ENCODE measurements at regions not wholly inside any gene's neighbourhood (a gene's known extent, or its start where the extent isn't known, plus 50 kb on each side); places are given as distances from the start of the nearest gene placed in this dataset.

DNA sequence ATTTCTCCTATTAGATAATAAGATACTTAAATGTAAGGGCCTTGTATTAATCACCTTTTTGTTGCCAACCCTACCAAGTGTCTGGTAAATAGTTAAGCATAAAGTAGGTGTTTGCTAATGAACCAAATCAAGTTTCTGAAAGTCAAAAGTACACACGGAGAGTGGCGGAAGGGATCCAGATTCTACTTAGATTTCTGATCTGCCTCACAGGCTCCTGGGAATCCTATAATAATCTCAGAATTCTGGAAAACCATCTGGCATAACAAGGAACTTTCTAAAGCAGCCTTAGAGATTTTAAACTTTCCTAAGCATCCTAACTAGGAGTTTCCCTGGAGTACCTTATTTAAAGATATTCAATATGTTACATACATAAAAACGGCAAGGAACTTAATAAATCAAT lies 363.2 kb upstream of the SMC2 start:
- TF ChIP-seq POLR2A (IDR thresholded peaks at IDR 0.05; ENCODE audit: low read depth, low read length) = no peak
- FAIRE-seq (no peak), DNase-seq (ENCODE audit: insufficient read length) (no peak)

DNA sequence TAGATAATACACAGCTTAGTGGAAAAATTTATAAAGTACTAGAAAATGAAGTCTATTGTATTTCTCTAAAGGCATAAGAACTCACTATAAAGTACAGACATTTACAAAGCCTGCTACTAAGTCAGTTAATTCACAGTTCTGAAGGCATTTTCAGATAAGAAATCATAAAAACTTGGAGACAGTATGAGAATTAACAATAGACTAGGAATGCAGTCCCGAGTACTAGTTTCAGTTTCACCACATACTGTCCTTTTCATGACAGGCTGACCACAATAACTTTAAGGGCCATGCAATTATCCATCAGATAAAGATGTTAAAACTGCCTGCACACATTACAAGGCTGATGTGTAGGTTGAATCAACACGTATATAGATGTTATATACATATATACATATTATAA lies 362.6 kb upstream of the SMC2 start:
- DNase-seq (ENCODE audit: insufficient read length) = no peak
- no peak for FAIRE-seq

GRCh38 chr9:103734471-103734870 lies 359.6 kb upstream of the SMC2 start:
- TF ChIP-seq POLR2AphosphoS5 (IDR thresholded peaks at IDR 0.05; ENCODE audit: low read depth, low read length) (no peak), TAF1 (IDR thresholded peaks at IDR 0.05; ENCODE audit: borderline replicate concordance, low read depth, low read length) (no peak), POLR2A (IDR thresholded peaks at IDR 0.05; ENCODE audit: low read depth, low read length) (no peak)
- no peak for FAIRE-seq
- DNase-seq (ENCODE audit: insufficient read length) = no peak

More for the DNA sequence above, 362.6 kb upstream of the SMC2 start:
- no peak for TF ChIP-seq POLR2AphosphoS5 (IDR thresholded peaks at IDR 0.05; ENCODE audit: low read depth, low read length)
- no peak for TF ChIP-seq POLR2A (IDR thresholded peaks at IDR 0.05; ENCODE audit: low read depth, low read length)
- TF ChIP-seq TAF1 (IDR thresholded peaks at IDR 0.05; ENCODE audit: borderline replicate concordance, low read depth, low read length) = no peak

GRCh38 chr9:103755441-103755840 lies 338.7 kb upstream of the SMC2 start:
- FAIRE-seq (no peak), DNase-seq (ENCODE audit: insufficient read length) (no peak)
- TF ChIP-seq TAF1 (IDR thresholded peaks at IDR 0.05; ENCODE audit: borderline replicate concordance, low read depth, low read length) = no peak
- TF ChIP-seq POLR2AphosphoS5 (IDR thresholded peaks at IDR 0.05; ENCODE audit: low read depth, low read length) = no peak
- TF ChIP-seq POLR2A (IDR thresholded peaks at IDR 0.05; ENCODE audit: low read depth, low read length) = no peak

GRCh38 chr9:103755986-103756385 lies 338.1 kb upstream of the SMC2 start:
- TF ChIP-seq POLR2AphosphoS5 (IDR thresholded peaks at IDR 0.05; ENCODE audit: low read depth, low read length) = no peak
- FAIRE-seq (no peak), DNase-seq (ENCODE audit: insufficient read length) (no peak)

DNA sequence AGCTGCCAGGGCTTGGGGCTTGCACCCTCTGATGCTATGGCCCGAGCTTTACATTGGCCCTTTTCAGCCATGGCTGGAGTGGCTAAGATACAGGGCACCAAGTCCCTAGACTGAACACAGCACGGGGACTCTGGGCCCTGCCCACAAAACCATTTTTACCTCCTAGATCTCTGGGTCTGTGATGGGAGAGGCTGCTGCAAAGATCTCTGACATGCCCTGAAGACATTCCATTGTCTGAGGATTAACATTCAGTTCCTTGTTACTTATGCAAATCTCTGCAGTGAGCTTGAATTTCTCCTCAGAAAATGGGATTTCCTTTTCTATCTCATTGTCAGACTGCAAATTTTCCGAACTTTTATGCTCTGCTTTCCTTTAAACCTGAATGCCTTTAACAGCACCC lies 337.0 kb upstream of the SMC2 start:
- no peak for DNase-seq (ENCODE audit: insufficient read length)
- TF ChIP-seq POLR2A (IDR thresholded peaks at IDR 0.05; ENCODE audit: low read depth, low read length) = no peak
- TF ChIP-seq POLR2AphosphoS5 (IDR thresholded peaks at IDR 0.05; ENCODE audit: low read depth, low read length) = no peak
- TF ChIP-seq TAF1 (IDR thresholded peaks at IDR 0.05; ENCODE audit: borderline replicate concordance, low read depth, low read length) = no peak
- FAIRE-seq = no peak

DNA sequence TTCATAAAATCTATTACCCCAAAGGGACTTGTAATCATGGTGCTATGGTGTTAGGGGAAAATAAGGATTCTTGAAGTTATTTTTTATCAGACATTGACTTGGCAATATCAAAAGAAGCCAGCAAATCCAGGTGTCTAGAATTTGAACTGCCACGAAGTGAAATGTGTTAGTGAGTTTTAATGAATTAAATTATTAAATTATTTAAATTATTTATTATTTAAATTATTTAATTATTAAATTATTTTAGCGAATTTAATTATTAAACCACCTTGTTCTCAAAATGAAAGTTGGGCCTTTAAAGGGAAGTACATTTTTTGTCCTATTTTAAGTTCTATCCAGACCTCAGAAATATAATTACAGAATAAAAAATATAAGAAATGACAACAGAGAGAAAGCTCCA lies 332.6 kb upstream of the SMC2 start:
- no peak for FAIRE-seq

DNA sequence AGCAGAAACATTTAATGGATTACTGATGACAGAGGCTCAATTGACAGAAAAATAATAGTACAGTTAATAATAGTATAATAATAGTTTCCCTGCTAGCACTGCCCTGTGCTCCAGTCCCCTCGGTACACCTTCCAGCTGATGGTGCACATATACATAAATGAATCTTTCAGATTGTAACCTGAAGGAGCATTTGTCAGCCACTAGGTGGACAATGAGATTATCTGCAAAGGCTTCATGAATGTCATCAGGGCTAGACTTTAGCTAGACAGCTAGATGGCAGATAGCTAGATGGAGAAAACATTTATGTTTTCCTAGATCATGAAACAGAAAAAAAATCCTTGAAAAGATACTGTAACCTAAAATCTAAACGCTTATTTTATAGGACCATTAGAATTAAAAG lies 304.4 kb upstream of the SMC2 start:
- FAIRE-seq = peak; percentile 27
- TF ChIP-seq TAF1 (IDR thresholded peaks at IDR 0.05; ENCODE audit: borderline replicate concordance, low read depth, low read length) (no peak), POLR2AphosphoS5 (IDR thresholded peaks at IDR 0.05; ENCODE audit: low read depth, low read length) (no peak), POLR2A (IDR thresholded peaks at IDR 0.05; ENCODE audit: low read depth, low read length) (no peak)
- DNase-seq (ENCODE audit: insufficient read length) = no peak

More for the DNA sequence above, 332.6 kb upstream of the SMC2 start:
- no peak for TF ChIP-seq TAF1 (IDR thresholded peaks at IDR 0.05; ENCODE audit: borderline replicate concordance, low read depth, low read length)
- DNase-seq (ENCODE audit: insufficient read length) = no peak

- DNase-seq (ENCODE audit: insufficient read length) (no peak), FAIRE-seq (peak; percentile 85)
- no peak for TF ChIP-seq TAF1 (IDR thresholded peaks at IDR 0.05; ENCODE audit: borderline replicate concordance, low read depth, low read length)
- TF ChIP-seq POLR2A (IDR thresholded peaks at IDR 0.05; ENCODE audit: low read depth, low read length) = no peak
- TF ChIP-seq POLR2AphosphoS5 (IDR thresholded peaks at IDR 0.05; ENCODE audit: low read depth, low read length) = no peak
These were observed 295.5 kb upstream of the SMC2 start for GRCh38 chr9:103798620-103799019.

- TF ChIP-seq TAF1 (IDR thresholded peaks at IDR 0.05; ENCODE audit: borderline replicate concordance, low read depth, low read length) = no peak
- no peak for TF ChIP-seq POLR2AphosphoS5 (IDR thresholded peaks at IDR 0.05; ENCODE audit: low read depth, low read length)
- no peak for TF ChIP-seq POLR2A (IDR thresholded peaks at IDR 0.05; ENCODE audit: low read depth, low read length)
- FAIRE-seq (no peak), DNase-seq (ENCODE audit: insufficient read length) (no peak)
These were observed 294.1 kb upstream of the SMC2 start for GRCh38 chr9:103799959-103800358.

DNA sequence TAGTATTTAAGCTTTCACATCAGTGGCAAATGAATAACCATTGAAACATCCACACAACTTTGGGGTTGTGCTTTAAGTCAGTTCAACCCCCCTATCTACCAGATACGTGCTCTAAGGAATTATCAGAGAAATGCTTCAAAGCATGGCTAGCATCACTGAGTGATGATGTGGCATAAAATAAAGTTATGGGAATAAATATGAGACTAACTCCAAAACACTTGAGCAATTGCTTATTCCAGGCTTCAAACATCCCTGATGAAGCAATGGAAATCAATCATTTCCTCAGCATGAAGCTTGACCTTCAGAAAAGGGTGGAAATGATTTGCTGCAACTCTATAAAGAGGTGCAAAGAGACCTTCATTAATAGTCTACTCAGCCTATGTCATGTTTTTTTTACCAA lies 292.0 kb upstream of the SMC2 start:
- FAIRE-seq = no peak
- no peak for DNase-seq (ENCODE audit: insufficient read length)

DNA sequence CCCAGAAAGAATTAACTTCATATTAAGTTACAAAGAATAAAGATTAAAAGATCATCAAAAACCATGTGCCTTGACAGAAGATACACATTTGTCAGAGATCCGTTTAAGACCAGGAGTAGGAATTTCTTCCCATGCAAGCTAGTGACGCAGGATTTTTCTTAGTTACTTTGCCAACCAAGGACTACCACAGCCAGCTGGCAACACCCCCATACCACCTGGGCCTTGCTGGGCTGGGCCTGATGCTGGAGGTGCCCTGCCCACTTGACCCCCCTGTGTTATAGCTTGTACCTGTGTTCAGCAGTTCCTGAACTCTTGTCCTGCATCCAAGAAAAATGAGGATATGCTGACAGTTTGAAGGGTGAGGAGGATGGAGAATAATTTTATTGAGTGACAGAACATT lies 290.9 kb upstream of the SMC2 start:
- DNase-seq (ENCODE audit: insufficient read length) (no peak), FAIRE-seq (no peak)

More for the DNA sequence above, 292.0 kb upstream of the SMC2 start:
- TF ChIP-seq TAF1 (IDR thresholded peaks at IDR 0.05; ENCODE audit: borderline replicate concordance, low read depth, low read length) (no peak), POLR2A (IDR thresholded peaks at IDR 0.05; ENCODE audit: low read depth, low read length) (no peak), POLR2AphosphoS5 (IDR thresholded peaks at IDR 0.05; ENCODE audit: low read depth, low read length) (no peak)

GRCh38 chr9:103804077-103804735 lies 289.9 kb upstream of the SMC2 start:
- FAIRE-seq (no peak), DNase-seq (ENCODE audit: insufficient read length) (no peak)
- no peak for TF ChIP-seq POLR2A (IDR thresholded peaks at IDR 0.05; ENCODE audit: low read depth, low read length)
- no peak for TF ChIP-seq TAF1 (IDR thresholded peaks at IDR 0.05; ENCODE audit: borderline replicate concordance, low read depth, low read length)
- no peak for TF ChIP-seq POLR2AphosphoS5 (IDR thresholded peaks at IDR 0.05; ENCODE audit: low read depth, low read length)

More for the DNA sequence above, 290.9 kb upstream of the SMC2 start:
- TF ChIP-seq POLR2AphosphoS5 (IDR thresholded peaks at IDR 0.05; ENCODE audit: low read depth, low read length) = no peak
- no peak for TF ChIP-seq TAF1 (IDR thresholded peaks at IDR 0.05; ENCODE audit: borderline replicate concordance, low read depth, low read length)
- no peak for TF ChIP-seq POLR2A (IDR thresholded peaks at IDR 0.05; ENCODE audit: low read depth, low read length)
